HG02763 (cell line): ENCODE measurements at regions not wholly inside any gene's neighbourhood (a gene's known extent, or its start where the extent isn't known, plus 50 kb on each side); places are given as distances from the start of the nearest gene placed in this dataset.

Experiments used
- ATAC-seq: cut with Tn5 transposase; IDR thresholded peaks from one replicate; pipeline ENCODE4 v1.9.1; 2021; ENCODE audit warnings: mild to moderate bottlenecking, moderate library complexity; ENCODE audit not compliant: unreplicated experiment

DNA sequence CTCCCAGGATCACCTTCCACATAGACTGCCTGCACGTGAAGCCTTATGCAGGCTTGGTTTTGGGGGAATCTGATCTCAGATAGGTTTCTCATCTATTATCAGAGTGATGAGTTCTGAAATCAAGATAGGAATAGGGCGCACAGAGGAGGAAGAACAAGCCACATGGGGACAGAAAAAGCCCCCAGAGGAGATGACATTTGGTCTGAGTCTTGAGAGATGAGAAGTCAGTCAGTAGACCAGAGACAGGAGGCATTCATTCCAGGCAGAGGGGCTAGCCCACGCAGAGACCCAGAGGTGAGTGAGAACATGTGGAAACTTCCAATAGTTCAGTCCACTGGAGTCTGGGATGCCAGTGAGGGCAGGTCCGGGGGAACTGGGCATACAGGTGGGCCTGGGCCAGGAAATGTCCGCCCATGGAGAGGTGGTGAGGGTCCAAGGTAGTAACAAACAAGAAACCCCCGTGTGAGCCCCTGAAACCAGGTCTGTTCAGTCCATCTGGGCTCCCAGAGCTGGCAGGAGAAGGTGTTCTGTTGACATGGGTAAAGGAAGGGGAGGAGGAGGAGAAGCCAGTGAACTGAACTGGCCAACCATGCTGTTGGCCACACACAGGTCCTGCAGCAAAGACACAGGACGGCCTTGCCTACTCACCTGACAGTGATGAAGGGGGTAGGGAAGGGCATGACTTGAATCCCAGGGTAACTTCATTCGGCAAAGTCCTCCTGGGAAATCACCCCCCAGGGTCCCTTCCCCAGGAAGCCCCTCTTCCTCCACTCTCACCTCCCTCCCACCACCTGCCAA is 69.3 kb upstream of the SMNDC1 start:
- ATAC-seq: no peak

GRCh38 chr10:110375121-110375520 is 70.4 kb upstream of the SMNDC1 start:
- ATAC-seq: no peak

GRCh38 chr10:110376021-110376766 is 71.5 kb upstream of the SMNDC1 start:
- ATAC-seq: no peak

DNA sequence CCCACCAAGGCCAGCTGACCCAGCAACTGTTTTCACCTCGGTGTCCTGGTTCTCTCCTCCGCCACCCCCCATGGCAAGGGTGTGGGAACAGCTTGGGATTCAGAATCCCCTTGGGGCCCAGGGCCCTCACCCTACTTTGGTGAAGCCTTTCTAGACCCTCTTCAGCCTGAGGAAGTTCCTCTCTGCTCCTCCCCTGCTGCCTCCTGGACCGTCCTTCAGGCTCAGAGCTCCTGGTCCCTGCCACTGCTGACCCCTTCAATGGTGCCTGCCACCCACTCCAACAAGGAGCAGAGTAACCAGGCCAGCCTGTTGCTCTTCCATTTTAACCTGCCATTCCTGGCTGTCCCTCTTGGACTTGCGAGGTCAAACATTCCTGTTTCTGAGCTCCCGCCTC is 72.0 kb upstream of the SMNDC1 start:
- no peak for ATAC-seq

DNA sequence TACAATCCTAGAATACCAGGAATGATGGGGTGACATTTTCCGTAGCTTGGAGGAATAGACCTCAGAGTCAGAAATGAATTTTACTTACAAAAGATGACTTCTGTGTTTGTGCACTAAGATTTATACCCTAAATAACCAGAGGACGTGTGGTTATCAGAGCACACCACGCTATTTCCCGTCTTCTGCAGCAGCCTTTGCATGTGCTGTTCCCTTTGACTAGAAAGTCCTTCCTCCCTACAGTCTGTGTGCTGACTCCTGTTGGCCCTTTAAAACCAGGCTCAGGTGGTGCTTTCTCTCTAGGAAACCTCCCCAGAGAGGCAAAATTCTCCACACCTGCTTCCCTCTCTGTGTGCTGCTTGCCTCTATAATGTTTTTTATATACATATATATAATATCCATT is 73.3 kb upstream of the SMNDC1 start:
- ATAC-seq: no peak

DNA sequence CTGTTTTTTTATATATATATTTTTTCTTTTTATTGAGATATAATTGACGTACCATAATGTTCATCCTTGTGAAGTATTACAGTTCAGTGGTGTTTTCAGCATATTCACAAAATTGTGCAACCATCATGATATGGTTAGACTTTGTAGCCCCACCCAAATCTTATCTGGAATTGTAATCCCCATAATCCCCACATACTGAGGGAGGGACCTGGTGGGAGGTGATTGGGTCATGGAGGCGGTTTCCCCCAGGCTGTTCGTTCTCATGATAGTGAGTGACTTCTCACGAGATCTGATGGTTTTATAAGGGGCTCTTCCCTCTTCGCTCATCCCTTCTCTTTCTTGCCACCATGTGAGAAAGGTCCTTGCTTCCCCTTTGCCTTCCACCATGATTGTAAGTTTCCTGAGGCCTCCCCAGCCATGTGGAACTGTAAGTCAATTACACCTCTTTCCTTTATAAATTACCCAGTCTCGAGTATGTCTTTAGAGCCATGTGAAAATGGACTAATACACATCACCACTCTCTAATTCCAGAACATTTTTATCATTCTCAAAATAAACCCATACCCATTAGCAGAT is 73.9 kb upstream of the SMNDC1 start:
- ATAC-seq: no peak

- no peak for ATAC-seq
Observed at GRCh38 chr10:110379831-110380230, 75.1 kb upstream of the SMNDC1 start.

- no peak for ATAC-seq
Observed at GRCh38 chr10:110380293-110380692, 75.6 kb upstream of the SMNDC1 start.

DNA sequence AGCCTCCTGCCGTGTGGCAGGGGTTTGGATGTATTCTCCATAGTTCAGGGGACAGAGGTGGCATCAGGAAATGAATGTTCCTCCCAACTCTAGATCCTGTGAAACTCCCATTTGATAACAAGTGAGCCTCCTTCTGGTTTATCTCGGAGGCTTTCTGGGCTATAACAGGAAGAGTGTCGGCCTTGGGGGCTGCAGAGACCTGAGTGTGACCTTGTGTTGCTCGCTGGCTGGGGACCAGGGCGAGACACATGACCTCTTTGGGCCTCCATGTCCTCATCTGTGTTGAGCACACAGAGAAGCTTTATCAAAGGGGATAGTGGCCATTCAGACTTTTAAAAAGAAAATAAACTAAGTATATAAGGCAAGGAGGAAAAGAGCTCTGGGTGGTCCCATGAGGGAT is 78.0 kb upstream of the SMNDC1 start:
- no peak for ATAC-seq

DNA sequence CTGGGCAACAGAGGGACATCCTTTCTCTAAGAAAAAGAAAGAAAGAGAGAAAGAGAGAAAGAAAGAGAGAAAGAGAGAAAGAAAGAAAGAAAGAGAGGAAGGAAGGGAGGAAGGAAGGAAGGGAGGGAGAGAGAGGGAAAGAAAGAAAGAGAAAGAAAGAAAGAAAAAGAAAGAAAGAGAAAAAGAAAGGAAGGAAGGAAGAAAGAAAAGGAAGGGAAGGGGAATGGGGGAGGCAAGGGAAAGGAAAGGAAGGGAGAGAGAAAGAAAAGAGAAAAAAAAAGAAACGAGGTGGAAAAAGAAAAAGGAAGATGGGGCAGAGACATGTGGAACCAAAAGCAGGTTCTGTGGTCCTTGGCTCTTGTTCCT is 82.9 kb upstream of the SMNDC1 start:
- ATAC-seq: no peak

- ATAC-seq: peak; percentile 80
Observed at GRCh38 chr10:110387983-110388686, 83.4 kb upstream of the SMNDC1 start.

GRCh38 chr10:110388687-110389052 is 84.0 kb upstream of the SMNDC1 start:
- no peak for ATAC-seq

DNA sequence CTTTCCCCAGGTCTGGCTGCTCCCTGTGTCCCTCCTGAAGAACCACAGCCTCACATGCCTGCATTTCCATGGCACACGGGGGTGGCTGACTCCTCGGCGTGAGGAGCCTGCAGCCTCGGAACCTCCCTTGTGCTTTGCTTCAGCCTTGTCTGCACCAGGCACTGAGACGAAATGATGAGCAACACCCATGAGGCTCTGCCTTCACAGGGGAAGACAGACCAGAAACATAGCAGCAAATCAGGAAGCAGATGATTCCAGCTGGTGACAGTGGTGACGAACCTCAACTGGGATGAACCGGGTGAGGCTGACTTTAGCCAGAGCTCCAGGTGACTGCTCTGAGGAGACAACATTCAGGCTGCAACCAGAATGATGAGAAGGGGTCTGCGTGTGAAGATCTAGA is 84.5 kb upstream of the SMNDC1 start:
- ATAC-seq: no peak

DNA sequence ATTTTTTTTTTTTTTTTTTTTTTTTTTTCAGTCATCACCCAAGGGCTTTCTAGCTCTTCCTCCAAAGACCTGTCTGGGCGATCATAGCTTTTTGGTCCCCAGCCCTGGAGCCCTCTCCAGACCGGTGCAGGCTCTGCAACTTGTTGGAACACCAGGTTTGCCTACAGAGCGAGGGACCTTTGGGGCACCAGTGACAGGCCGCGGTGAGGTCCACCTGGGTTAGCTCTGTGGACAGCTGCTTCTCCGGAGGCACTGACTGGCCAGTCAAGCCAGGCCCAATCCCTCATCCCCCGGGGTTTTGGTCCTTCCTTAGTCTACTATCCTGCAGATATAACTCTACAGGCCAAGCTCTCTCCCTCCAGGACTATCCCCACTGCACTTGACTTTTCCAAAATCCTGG is 86.8 kb upstream of the SMNDC1 start:
- no peak for ATAC-seq

DNA sequence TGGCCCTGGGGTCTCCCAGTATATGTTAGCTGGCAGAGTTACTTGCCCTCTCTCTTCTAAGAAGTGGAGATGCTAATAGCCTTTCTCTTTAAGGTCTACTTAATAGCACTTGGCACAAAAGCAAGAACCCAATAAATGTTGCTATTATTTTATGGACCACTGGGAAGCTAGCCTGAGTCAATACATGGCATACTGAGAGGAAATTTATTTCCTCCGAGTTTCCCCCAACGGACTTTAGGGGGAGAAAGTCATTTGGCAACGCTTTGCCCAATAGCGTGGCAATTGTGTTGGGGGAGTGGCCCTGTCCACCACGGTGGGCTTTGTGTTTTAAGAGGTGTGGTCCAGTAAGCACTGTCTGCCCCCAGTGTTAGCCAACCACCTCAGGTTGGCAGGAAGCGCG is 87.4 kb upstream of the SMNDC1 start:
- ATAC-seq: no peak

DNA sequence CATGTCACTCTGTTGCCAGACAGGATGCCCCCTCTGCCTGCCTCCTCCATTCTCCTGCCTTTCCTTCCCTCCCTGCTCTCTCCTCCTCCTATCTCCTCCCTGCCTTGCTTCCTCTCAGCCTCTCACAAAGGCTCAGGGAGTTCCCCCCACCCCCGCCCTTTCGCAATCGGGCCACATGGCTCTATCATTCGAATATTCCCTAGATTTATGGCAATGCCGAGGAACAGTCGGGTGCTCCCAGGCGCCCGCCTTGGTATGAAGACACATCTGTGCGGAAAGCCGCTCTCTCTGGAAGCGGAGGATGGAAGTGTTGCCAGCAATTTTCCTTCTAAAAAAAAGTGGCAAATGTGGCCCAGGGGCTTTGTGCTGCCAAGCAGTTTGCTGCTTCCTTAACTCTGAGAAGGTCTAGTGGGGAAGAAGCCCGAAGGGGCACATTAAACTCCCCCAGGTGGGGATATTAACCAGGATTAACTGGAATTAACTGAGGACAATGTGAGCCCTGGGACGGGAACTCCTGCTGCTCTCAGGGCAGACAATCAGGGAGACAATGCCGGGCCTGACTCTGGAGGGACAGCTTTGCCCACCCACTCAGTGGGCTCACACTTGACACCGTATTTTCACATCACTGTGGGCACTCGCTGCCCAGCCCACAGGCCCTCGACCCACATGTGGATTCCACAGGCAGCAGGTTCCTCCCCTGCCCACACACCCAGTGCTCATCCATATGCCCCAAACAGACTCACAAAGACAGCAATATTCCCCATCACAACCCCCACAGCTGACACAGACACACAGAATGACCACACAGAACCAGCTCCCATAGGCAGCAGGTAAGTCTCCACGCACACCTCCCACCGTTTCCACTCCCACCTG is 88.4 kb upstream of the SMNDC1 start:
- no peak for ATAC-seq

DNA sequence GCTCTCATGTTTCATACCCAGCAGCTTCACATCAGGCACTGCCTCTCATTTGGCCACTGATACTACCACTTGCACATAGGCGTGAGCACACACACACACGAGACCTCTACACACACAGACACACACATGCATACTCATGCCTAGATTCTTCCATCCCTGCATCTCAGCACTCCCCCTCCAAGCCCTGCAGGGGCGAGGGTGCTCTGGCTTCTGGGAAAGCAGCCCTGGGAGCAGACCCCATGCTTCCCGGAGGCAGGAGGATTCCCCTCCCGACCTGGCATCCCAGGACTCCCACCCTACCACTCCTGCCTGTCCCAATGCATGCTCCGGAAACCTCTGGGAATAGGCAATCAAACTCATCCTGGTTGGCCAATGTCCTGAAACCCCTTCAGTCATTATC is 89.1 kb upstream of the SMNDC1 start:
- no peak for ATAC-seq

DNA sequence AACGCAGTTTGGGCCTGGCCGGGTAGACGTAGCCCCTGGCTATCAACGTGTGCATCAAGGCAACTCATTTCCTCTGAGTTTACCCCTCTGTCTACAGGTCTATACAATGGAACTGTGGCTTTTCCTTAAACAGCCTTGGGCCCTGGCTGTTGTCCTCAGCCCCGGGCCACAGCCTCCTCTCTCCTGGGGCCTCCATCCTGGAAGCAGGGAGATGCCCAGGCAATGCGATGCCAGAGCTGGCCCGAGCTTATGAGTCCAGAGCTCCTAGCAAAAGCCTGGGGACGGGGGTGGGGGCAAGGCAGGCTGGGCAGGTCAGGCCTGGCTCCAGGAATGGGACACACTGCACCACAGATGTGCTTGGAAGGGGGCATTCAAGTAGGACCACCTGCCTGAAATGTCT is 89.6 kb upstream of the SMNDC1 start:
- ATAC-seq: no peak

DNA sequence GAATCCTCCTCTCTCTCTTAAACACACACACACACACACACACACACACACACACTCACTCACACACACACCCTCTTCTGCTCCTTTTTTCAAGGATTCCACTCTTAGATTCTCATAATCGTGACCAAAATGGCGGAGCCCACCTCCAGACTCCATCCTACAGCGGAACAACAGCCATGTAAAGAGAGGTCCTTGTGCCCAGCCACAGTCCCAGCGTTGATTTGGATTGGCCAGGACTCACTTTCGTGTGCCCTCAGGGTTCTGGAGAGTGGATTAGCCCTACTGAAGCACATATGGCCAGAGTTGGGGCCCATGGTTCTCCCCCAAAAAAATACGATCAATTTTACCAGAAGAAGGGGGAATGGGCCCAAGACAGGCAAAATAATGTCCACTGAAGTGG is 90.2 kb upstream of the SMNDC1 start:
- no peak for ATAC-seq

- ATAC-seq: peak; percentile 90
Observed at GRCh38 chr10:110395350-110396283, 90.9 kb upstream of the SMNDC1 start.
